ENCODE measurements at regions not wholly inside any gene's neighbourhood (a gene's known extent, or its start where the extent isn't known, plus 50 kb on each side); places are given as distances from the start of the nearest gene placed in this dataset.

- Histone ChIP-seq H3K4me1 (ENCODE audit: insufficient read depth, low read length) (no peaks in the 10 kb centered on the region), H3K36me3 (ENCODE audit: insufficient read depth, low read length) (no peaks in the 10 kb centered on the region), H3K4me3 (ENCODE audit: low read length) (no peak overlapping the region), H3K9me3 (ENCODE audit: control insufficient read depth in 1 of 2, insufficient read depth in 1 of 2, low read length in 2 of 2) (no peaks in the 10 kb centered on the region), H3K27ac (ENCODE audit: low read depth in 1 of 2, low read length in 2 of 2) (no peak overlapping the region), H3K27me3 (ENCODE audit: control insufficient read depth in 1 of 2, insufficient read depth in 2 of 2, low read length in 2 of 2) (no peaks in the 10 kb centered on the region)
- Mint-ChIP-seq H3K4me1 (ENCODE audit: low read depth) (no peaks in the 10 kb centered on the region), H3K27me3 (no peaks in the 10 kb centered on the region), H3K4me3 (no peak overlapping the region), H3K27ac (no peak overlapping the region), H3K36me3 (ENCODE audit: low read depth) (no peaks in the 10 kb centered on the region), H3K9me3 (no peaks in the 10 kb centered on the region)
- DNase-seq (peak in 1 of 14 experiments; percentile 2), ATAC-seq (ENCODE audit: poor library complexity) (no peak)
- POLR2A ChIA-PET = no interaction called here
- intact Hi-C loops (cut with DNase I, micrococcal nuclease) = no loop called here
- CTCF ChIA-PET = no interaction called here
- no peak for TF ChIP-seq CTCF (IDR thresholded peaks at IDR 0.05)
Observed at GRCh38 chr14:88078525-88078924, 73.6 kb downstream of the GPR65 start.

- H3K9me3 Mint-ChIP-seq = no peaks in the 10 kb centered on the region
- no peak overlapping the region for H3K4me3 Mint-ChIP-seq
- Histone ChIP-seq H3K4me3 (ENCODE audit: low read length) (no peak overlapping the region), H3K27me3 (ENCODE audit: control insufficient read depth in 1 of 2, insufficient read depth in 2 of 2, low read length in 2 of 2) (no peaks in the 10 kb centered on the region), H3K27ac (ENCODE audit: low read depth in 1 of 2, low read length in 2 of 2) (no peak overlapping the region), H3K36me3 (ENCODE audit: insufficient read depth, low read length) (no peaks in the 10 kb centered on the region), H3K9me3 (ENCODE audit: control insufficient read depth in 1 of 2, insufficient read depth in 1 of 2, low read length in 2 of 2) (no peaks in the 10 kb centered on the region), H3K4me1 (ENCODE audit: insufficient read depth, low read length) (no peaks in the 10 kb centered on the region)
- intact Hi-C loops (cut with DNase I, micrococcal nuclease) = no loop called here
- no peak for TF ChIP-seq CTCF (IDR thresholded peaks at IDR 0.05)
- ATAC-seq (ENCODE audit: poor library complexity) = no peak
- no peaks in the 10 kb centered on the region for H3K27me3 Mint-ChIP-seq
- H3K4me1 Mint-ChIP-seq (ENCODE audit: low read depth) = no peaks in the 10 kb centered on the region
- no peaks in the 10 kb centered on the region for H3K36me3 Mint-ChIP-seq (ENCODE audit: low read depth)
- CTCF ChIA-PET = no interaction called here
- H3K27ac Mint-ChIP-seq = no peak overlapping the region
- no peak for DNase-seq
- POLR2A ChIA-PET = no interaction called here
Observed at GRCh38 chr14:88079624-88080023, 74.7 kb downstream of the GPR65 start.

- Histone ChIP-seq H3K4me1 (ENCODE audit: insufficient read depth, low read length) (no peaks in the 10 kb centered on the region), H3K27ac (ENCODE audit: low read depth in 1 of 2, low read length in 2 of 2) (no peak overlapping the region), H3K9me3 (ENCODE audit: control insufficient read depth in 1 of 2, insufficient read depth in 1 of 2, low read length in 2 of 2) (no peaks in the 10 kb centered on the region), H3K36me3 (ENCODE audit: insufficient read depth, low read length) (no peaks in the 10 kb centered on the region), H3K27me3 (ENCODE audit: control insufficient read depth in 1 of 2, insufficient read depth in 2 of 2, low read length in 2 of 2) (no peaks in the 10 kb centered on the region), H3K4me3 (ENCODE audit: low read length) (no peak overlapping the region)
- Mint-ChIP-seq H3K4me1 (ENCODE audit: low read depth) (no peaks in the 10 kb centered on the region), H3K9me3 (no peaks in the 10 kb centered on the region), H3K4me3 (no peak overlapping the region), H3K27me3 (no peaks in the 10 kb centered on the region), H3K36me3 (ENCODE audit: low read depth) (no peaks in the 10 kb centered on the region), H3K27ac (no peak overlapping the region)
- ChIA-PET CTCF (no interaction called here), POLR2A (no interaction called here)
- ATAC-seq (ENCODE audit: poor library complexity) (no peak), DNase-seq (no peak)
- intact Hi-C loops (cut with DNase I, micrococcal nuclease) = no loop called here
- TF ChIP-seq CTCF (IDR thresholded peaks at IDR 0.05) = no peak
Observed at GRCh38 chr14:88085736-88086135, 80.8 kb downstream of the GPR65 start.

Measured in CD4-positive, alpha-beta T cell (primary cell).